GM19455 (cell line): ENCODE measurements at regions not wholly inside any gene's neighbourhood (a gene's known extent, or its start where the extent isn't known, plus 50 kb on each side); places are given as distances from the start of the nearest gene placed in this dataset.

ENCODE experiments used
- ATAC-seq: cut with Tn5 transposase; IDR thresholded peaks from one replicate; pipeline ENCODE4 v1.9.1; 2021; ENCODE audit not compliant: unreplicated experiment

DNA sequence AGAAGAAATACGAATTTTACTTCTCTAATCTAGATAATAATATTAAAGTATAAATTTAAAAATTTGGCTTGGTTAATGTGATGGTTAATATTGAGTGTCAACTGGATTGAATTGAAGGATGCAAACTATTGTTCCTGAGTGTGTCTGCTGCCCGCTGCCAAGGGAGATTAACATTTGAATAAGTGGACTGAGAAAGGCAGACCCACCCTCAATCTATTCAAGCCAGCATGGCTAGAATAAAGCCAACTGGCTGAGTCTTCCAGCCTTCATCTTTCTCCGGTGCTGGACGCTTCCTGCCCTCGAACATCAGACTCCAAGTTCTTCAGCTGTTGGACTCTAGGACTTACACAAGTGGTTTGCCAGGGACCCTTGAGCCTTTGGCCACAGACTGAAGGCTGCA is 152.7 kb downstream of the TBXT start:
- no peak for ATAC-seq

DNA sequence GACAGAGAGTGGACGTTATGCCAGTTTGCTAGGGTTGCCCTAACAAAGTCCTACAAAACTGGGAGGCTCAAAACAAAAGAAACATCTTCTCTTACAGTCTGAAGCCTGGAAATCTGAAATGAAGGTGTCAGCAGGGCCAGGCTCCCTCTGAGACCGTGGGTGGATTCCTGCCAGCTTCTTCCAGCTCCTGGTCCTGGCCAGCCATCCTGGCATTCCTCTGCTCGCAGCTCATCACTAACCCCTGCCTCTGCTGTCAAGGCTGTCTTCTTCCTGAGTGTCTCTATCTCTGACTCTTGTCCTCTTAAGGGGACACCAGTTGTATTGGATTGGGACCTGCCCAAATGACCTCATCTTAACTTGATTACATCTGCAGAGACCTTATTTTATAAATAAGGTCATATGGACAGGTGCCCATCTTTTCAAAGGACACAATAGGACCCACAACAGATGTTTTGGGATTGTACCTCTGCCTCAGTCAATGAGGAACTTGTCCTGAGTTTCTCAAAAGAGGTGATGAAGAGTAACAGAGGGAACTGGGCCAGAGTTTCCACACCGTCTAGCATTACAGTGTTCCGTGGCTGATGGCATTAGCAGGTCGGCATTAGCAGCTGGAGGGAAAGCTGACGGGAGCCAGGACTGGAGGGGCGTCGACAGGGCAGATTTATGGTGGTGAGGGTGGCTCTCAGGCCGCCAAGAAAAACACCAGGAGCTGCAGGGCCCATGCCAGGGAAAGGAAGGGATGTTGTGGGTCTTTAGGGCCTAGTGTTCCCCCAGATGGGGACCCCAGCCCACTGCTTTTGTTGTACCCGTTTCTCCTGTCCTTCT is 157.3 kb downstream of the TBXT start:
- ATAC-seq, result no peak

DNA sequence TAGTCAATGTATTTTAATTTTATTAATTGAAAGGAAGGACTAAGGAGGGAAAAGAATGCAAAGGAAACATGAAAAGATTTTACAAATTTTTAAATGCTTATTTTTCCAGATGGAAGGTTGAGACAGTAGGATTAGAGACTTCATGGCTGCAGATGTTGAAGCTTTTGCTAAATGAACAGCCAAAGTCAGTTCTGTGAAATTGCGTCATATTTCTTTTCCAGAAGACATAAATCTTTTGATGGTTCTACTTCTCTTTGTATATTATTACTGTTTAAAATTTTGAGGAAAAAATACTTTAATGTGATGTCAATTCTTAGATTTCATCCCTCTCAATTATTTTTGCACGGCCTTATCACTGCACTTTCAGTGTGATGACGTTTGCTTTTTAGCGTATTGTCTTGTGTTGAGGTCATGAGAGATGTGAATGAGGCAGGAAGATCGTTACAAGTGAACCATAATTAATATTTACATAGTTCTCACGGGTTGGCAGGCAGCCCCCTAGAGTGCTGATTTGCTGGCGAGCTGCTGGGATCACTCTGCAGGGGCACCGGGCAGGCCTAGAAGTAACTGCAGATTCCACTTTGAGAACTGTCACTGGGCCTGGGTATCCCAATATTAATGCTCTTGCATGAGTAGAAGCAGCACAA is 158.1 kb downstream of the TBXT start:
- no peak for ATAC-seq

DNA sequence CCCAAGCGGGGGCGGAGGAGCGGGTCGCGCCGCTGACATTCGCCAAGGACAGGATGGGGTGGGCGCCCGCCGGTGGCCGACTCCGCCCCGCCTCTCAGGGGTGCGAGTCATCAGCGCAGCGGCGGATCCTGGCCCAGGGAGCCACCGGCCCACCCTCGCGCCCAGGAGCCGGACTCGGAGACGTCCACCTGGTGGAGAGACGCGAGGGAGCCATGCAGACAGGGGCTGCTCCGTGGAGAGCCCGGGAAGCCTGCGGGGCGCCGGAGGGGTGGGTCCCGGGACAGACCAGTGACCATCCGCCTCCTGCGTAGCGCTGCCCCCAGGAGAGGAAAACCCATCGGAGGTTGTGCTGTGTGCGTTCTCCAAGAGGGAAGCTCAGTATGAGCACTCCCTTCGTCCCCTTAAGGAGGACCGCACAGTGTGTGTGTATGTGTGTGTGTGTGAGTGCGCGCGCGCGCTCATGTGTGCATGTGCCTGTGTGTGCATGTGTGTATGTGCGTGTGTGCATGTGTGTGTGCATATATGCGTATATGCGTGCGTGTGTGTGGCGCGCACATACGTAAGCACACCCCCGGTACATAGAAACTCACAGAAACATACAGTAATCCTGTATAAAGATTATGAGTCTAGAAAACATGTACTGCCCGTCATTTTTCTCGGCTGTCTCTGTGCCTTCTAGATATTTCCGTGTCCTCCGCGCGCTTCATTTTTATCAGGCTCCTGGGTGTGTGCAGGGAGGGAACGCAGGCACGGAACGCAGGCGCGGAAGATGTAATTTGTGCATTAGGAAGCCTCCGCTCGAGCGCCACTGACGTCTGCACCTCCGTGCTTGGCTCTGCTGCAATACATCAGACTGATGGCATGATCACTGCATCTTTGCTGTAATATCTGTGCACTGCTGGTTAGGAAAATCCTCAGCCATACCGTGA is 158.9 kb downstream of the TBXT start:
- ATAC-seq, result no peak

DNA sequence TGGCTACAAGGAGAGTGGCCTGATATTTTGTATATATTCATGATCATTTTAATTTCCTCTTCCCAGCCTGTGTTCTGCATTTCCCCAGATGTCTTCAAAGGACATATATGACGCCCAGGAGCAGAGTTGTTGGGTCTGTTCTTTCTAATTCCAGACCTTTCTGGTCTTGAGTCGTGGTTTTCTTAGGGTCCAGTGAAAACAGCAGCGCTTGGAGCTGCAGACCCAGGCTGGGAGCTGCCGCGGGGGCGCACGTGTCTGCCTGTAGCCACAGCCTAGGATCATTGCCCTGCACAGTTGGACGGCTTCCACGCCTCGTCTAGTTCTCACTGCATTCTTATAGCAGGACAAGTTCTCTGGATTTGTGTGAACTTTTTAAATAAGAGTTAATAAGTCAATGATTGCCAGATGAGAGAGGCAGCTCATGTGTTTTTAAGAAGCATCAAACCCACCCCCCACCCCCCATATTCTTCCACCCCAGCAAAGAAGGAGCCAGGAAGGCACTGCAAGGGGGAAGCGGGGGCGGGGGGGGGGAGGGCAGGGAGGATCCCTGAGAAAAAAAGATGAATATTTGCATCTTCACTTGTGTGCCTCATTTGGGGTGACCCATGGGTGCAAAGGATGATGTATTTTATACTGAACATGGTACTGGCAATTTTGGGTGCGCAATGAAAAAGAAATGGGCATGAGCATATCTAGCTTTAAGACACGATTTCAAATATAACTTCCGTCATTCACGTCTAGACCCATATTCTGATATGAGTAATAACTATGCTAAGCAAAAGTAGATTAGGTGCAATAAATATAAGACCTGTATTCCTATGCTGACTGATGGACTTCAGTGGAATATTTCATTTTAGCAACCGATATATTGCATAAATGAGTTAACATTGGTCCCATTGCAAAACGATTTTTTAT is 160.0 kb downstream of the TBXT start:
- no peak for ATAC-seq

DNA sequence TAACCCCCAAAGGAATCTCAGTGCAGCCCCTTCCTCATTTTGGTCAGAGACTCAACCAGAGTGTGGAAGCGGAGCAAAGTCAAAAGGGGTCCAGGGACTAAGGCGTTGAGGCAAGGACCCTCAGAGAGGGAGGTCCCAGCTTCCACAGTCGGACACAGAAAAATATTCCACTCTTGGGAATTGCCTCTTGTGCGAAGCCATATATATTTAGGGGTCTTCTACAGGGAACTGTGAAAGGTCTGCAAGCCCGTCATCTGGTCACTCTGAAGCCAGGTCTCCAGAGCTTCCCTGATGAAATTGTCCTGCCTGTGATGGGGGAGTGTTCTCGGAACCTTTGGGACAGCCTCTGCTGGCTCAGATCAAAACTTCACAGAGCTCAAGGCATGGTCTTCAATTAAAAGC is 160.8 kb downstream of the TBXT start:
- no peak for ATAC-seq

DNA sequence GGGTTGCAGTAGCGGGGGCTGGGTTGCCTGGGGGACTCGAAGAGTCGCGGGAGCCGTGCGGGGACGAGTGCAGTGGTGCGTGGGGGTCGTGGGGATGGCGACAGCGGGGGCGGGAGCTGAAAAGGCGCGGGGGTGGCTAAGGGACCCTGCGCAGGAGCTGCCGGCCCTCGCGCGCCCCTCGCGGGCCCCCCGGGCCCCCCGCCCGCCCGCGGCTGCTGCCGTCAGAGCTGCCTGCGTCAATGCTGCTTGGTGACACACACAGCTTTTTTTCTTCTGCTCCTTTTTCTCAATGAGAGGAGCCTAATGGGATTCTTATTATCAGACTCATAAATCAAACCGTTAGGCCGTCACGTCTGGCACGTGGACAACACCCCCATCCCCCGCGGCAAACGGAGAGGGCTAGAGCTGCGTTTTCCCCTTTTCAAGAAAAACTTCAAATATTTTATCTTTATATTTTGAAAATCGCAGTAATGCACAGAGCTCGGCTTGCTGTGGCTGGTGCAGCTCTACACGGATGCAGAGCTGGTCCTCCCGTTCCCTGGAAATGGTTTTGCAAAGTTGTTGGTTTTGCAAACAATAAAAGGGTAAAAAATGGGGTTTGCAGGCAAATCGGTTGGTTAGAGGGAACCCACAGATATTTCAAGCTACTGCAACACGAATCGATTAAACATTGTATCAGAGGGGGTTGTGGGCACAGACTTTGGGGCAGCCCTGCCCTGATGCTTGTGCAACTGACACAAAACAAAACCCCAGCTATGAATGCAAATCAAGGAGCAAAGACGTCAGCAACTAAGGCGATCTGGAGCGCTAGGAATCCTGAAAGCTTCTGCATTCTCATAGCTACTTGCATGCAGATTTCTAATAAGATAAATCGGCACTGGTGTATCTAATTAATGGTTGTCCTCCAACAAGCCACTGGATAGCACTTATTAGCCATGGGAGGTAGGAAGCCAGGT is 161.4 kb downstream of the TBXT start:
- ATAC-seq, result no peak

DNA sequence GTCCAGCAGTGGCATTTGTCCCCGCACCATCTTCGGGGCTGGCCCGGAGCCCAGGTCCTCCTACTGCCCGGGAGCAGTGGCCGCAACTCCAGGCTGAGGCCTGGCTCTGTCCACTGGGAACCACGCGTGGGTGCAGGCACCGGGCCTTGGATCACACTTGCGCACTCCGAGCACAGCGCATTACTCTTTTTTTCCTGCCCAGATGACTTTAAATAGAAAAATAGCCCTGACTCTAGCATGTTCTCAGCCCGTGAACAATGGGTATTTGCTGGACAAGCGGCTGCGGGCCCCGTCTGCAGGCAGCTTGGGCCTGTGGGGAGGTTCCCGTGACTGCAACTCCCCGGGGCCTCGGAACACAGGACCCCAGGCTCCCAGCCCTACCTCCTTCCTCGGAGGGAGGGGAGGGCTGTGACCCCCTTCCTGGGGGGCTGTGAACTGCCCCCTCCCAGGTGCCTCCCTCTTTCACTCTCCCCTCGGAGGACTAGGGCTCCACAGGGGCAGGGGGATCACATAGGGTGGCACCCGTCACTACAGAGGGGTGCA is 162.2 kb downstream of the TBXT start:
- no peak for ATAC-seq

DNA sequence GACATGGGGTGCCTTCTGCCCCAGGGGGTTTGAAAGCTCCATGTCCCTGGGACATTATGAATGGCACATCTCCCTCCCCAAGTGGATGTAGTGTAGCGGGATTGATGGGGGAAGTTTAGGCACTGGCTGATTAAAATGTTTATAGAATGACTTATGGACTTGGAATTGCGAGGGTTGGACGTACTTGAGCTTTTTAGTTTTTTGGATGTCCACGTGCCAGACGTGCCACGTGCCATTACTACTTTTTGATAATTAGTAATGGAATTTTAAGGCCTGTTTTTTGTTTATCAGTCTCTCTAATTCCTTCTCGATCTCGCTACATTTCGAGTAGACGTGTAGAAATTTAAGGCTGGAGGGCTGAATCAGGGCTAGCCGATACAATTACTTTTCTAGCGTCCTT is 162.8 kb downstream of the TBXT start:
- no peak for ATAC-seq

DNA sequence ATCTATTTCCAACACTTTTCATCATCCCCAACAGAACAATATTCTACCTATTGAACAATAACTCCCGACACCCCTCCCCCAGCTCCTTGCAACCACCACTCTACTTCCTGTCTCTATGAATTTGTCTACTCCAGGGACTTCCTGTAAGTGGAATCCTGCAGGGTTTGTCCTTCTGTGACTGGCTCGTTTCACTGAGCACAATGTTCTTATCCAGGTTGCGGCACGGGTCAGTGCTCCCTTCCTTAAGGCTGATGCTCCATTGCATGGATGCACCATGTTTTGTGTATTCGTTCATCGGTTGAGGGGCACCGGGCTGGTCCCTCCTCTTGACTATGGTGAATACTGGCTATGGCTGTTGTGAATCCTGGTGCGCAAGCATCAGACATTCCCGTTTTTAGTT is 163.2 kb downstream of the TBXT start:
- no peak for ATAC-seq

DNA sequence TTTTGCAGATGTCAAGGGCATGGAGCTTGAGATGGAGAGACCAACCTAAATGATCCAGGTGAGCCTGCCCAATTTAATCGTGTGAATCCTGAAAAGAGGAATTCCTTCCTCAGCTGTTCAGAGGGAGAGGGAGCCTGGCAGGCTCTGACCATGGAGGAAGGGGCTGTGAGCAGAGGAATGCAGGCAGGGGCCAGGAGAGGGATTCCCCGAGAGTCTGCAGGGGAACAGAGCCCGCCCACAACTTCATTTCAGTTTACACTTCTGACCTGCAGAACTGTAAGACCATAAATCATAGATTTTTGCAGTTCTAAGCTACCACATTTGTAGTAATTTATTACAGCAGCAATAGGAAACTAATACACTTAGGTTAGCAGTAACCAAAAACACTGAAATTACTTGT is 164.1 kb downstream of the TBXT start:
- ATAC-seq, result no peak

DNA sequence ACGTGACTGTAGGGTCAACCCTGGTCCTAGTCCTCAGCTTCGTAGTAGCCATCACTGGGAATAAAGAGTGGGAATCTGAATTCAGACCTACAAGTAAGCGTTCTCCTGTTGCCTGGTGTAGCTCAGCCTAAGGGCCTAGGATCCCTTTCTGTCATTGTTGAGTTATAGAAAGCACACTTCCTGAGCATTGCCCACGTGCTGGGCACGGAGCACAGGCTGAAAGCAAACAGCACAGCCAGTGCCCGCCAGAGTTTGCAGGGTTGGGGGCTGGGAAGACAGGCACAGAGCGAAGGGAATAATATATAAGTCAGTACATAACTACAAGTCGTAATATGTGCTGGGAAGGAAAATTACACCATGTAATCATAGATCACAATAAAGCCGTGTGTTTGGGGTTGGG is 166.3 kb downstream of the TBXT start:
- no peak for ATAC-seq

DNA sequence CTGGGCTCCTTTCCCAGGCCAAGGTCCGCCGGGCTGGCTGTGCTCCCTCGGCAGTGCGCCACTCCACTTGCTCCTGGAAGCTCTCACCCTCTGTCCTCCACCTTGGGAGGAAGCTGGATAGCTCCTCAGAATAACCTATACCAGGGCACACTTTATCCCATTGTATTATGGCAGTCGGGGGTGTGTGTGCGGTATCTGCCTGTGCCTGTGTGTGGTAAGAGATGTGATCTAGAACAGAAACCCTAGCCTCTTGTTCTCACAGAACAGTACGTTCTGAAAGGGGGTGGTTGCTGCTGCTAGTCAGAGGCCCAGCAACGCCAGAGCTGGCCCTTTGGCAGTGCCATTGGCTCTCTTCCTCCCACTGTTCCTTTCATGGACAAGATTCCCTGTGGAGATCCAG is 168.4 kb downstream of the TBXT start:
- no peak for ATAC-seq

DNA sequence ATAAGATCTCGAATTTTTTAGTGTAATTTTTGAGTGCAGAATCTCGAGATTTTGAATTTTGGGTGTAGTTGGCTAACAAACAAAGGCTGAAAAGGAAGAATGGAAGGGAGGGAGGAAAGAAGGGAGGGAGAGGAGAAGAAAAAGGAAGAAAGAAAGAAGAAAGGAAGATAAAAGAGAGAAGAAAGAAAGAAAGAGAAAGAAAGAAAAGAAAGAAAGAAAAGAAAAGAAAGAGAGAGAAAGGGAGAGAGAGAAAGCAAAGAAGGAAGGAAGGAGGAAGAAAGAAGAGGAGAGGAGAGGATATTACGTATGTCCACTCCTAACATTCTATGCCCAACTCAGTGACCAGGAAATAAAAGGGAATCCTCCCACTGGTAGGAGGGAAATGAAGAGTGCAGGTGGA is 169.6 kb downstream of the TBXT start:
- ATAC-seq, result no peak

DNA sequence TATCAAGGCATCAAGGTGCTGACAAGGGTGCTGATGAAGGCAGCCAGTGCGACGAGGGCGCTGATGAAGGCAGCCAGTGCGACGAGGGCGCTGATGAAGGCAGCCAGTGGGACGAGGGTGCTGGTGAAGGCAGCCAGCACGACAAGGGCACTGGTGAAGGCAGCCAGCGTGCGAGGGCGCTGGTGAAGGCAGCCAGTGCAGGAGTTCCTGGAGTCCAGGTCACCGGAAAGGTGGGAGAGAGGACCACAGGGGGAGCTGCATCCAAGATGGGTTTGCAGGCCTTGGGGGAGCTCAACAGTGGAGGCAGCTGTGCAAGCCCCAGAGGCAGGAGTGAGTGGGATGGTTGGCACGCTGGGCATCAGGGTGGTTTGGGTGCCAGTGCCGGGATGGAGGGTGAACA is 176.3 kb downstream of the TBXT start:
- no peak for ATAC-seq

DNA sequence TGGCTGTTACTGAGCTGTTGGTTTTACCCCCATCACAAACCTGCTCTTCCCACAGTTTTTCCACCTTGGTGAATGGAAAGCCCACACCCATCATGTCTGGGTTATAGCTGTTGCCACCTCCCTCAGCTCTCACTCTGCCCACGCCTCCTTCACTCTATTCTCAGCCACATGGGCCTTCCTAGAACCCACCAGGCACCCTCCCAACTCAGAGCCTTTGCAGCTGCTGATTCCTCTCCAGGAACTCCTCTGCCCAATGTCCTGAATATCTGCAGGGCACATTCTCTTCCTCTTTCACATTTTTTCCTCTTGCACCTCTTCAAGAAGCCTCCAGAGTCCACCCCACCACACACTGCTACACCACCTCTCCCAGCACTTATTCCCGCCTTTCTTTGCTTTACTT is 177.4 kb downstream of the TBXT start:
- no peak for ATAC-seq

DNA sequence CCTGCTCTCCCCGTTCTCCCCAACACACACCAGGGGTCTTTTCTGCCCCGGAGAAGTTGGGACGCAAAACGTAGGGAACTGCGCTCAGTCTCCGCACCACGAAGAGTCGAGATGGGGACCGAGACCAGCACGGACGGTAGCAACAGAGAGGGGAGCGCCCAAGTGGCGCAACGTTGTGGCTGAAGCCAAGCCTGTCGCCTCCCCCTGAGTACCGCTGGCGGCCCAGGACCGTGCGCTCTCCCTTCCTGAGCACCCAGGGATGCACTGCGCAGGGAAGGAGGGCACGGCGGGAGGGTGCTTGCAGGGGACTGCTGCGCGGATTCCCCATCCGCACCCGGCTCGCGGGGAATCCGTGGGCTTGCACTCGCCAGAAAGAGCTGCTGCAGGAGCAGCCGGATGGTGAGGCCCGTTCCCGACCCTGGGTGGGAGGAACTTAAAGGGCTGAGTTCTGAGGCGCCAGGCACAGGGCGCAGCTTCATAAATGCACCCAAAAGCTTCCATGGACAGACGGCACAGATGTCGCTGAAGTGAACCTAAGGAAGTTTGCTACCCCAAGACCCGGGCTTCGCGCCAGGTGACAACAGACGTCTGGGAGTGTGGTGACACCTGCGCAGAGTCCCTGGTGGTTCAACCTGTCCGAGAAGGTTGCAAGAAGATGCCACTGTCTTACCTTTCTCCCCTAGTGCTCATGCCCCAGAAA is 178.7 kb downstream of the TBXT start:
- no peak for ATAC-seq

DNA sequence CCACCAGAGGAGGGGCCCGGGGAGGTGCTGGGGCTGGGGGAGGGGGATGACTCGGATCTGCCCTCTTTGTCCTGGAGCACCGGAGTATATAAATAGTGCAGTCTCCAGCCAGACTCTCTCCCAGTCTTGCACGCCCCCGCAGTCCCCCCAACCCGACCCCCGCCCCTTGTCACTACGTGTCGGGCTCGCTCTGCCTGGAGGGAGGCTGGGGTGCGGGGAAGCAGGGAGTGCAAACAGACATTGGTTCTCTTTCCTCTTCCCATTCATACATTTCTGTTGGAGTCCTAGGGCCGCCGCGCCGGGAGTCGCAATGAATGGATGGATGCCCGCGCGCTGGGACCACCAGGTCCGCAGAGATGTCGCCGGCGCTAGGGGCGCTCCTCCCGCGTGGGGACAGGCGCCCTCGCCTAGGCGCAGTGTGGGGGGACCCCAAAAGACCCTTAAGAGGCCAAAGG is 179.3 kb downstream of the TBXT start:
- ATAC-seq, result no peak
